Neutrophil (primary cell): ENCODE measurements at regions not wholly inside any gene's neighbourhood (a gene's known extent, or its start where the extent isn't known, plus 50 kb on each side); places are given as distances from the start of the nearest gene placed in this dataset.

Experiments used
- H3K27ac ChIP-seq: fragments of 200-600 bp; sonication (generic); 2 replicates; pipeline ENCODE4 v1.5.1; 2016; ENCODE audit warnings: mild to moderate bottlenecking, moderate library complexity
- H3K27me3 ChIP-seq: fragments of 200-600 bp; sonication (generic); 2 replicates; pipeline ENCODE4 v1.6.0; 2016; ENCODE audit warnings: mild to moderate bottlenecking
- H3K36me3 ChIP-seq: fragments of 200-600 bp; sonication (generic); 2 replicates; pipeline ENCODE4 v1.5.1; 2017
- H3K4me1 ChIP-seq, 2 experiments: fragments of 200-600 bp in 1 of 2; sonication (generic) in 1 of 2; 1 replicate in 1 of 2; 2 replicates in 1 of 2; pipeline versions ENCODE4 v1.5.1 to v1.6.1; 2013 to 2016; ENCODE audit warnings: low read depth in 1 of 2, low read length in 1 of 2, mild to moderate bottlenecking in 1 of 2, moderate library complexity in 1 of 2; ENCODE audit not compliant: control insufficient read depth in 1 of 2, insufficient read depth in 1 of 2
- H3K4me3 ChIP-seq, 2 experiments: fragments of 200-600 bp in 1 of 2; sonication (generic) in 1 of 2; 1 replicate in 1 of 2; 2 replicates in 1 of 2; pipeline ENCODE4 v1.5.1; 2013 to 2016; ENCODE audit warnings: low read depth in 1 of 2, low read length in 1 of 2, mild to moderate bottlenecking in 1 of 2, moderate library complexity in 1 of 2
- H3K9me3 ChIP-seq: fragments of 200-600 bp; sonication (generic); 2 replicates; pipeline ENCODE4 v1.5.1; 2016
- TF ChIP-seq, protein P1 (sequence below): fragments of 200-600 bp; sonication (generic); IDR thresholded peaks from 2 replicates; pipeline ENCODE4 v1.5.1; 2016; ENCODE audit warnings: antibody characterized with exemption

DNA sequence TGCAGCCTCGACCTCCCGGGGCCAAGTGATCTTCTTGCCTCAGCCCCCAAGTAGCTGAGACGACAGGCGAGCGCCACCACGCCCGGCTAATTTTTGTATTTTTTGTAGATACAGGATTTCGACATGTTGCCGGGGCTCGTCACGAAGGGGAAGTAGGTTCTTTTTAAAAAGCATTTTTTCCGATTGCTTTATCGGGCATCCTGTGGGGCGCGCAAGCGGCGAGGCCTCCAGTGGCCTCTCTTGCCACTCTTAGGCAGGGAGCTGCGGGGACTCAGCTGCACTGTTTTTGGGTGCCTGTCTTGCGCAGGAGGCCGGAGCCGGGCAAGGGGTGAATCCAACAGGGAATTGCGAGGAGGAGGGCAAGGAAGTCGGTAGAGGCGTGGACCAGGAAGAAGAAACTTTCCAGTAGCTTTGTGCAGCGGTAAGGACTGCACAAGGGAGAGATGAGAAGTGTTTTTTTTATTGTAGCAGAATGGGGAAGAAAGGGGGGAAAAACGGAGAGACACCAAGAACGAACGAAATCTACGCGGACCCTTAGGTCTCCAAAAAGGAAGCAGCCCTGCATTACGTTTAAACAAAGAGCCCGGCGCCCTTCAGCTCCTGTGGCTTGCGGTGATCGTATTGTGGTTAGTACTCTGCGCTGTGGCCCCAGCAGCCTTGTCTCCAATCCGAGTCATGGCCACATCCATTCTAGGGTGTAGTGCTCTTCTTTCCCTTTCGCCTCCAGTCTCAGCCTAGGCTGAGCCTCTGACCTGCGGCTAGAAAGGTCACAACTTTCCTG is 164.8 kb downstream of the PPIAL4G start:
- H3K4me3 ChIP-seq: peak overlapping the region; percentile 55 to 57
- peaks cover 67% of the 10 kb centered on the region for H3K27me3 ChIP-seq
- TF ChIP-seq, protein P1, sequence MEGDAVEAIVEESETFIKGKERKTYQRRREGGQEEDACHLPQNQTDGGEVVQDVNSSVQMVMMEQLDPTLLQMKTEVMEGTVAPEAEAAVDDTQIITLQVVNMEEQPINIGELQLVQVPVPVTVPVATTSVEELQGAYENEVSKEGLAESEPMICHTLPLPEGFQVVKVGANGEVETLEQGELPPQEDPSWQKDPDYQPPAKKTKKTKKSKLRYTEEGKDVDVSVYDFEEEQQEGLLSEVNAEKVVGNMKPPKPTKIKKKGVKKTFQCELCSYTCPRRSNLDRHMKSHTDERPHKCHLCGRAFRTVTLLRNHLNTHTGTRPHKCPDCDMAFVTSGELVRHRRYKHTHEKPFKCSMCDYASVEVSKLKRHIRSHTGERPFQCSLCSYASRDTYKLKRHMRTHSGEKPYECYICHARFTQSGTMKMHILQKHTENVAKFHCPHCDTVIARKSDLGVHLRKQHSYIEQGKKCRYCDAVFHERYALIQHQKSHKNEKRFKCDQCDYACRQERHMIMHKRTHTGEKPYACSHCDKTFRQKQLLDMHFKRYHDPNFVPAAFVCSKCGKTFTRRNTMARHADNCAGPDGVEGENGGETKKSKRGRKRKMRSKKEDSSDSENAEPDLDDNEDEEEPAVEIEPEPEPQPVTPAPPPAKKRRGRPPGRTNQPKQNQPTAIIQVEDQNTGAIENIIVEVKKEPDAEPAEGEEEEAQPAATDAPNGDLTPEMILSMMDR: no peak
- H3K27ac ChIP-seq: peak overlapping the region; percentile 31
- H3K9me3 ChIP-seq: no peaks in the 10 kb centered on the region
- H3K4me1 ChIP-seq: peaks cover 14 to 21% of the 10 kb centered on the region in 2 experiments
- no peaks in the 10 kb centered on the region for H3K36me3 ChIP-seq

DNA sequence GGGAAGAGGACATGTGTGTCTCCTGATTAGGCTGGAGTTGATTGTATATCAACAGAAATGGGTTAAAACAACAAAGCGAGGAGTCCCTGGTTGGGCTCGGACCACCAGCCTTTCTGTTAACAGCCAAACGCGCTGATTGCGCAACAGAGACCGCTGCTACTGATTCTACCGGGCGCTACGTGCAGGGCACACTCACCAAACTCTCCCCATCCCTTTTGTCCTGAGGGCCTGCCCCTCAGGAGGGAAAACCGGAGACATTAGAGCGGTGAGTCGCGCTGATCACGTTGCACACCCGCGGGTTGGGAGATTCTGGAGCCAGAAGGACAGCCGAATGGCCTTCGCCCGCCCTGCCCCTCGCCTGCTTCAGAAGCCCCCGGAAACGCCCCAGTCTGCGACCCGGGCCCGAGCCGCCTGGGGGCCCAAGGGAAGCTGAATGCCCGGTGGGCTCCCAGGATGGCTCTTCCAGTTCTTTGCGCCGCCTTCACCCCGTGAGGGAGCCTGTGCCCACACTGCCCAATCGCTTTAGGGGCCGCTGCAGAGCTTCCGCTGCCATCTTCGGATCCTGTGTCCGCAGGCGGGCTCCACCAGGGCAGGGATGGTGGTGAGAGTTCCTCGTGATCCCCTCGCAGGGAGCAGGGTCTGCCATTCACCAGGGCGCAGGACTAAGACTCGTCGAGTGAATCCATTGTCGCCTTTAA is 165.4 kb upstream of the NBPF11 start:
- TF ChIP-seq, protein P1: no peak
- Histone ChIP-seq H3K27ac (no peak overlapping the region), H3K4me3 (peak overlapping the region; percentile 55 to 57), H3K4me1 (peaks cover 14 to 21% of the 10 kb centered on the region in 2 experiments), H3K36me3 (no peaks in the 10 kb centered on the region), H3K27me3 (peaks cover 68% of the 10 kb centered on the region), H3K9me3 (no peaks in the 10 kb centered on the region)

DNA sequence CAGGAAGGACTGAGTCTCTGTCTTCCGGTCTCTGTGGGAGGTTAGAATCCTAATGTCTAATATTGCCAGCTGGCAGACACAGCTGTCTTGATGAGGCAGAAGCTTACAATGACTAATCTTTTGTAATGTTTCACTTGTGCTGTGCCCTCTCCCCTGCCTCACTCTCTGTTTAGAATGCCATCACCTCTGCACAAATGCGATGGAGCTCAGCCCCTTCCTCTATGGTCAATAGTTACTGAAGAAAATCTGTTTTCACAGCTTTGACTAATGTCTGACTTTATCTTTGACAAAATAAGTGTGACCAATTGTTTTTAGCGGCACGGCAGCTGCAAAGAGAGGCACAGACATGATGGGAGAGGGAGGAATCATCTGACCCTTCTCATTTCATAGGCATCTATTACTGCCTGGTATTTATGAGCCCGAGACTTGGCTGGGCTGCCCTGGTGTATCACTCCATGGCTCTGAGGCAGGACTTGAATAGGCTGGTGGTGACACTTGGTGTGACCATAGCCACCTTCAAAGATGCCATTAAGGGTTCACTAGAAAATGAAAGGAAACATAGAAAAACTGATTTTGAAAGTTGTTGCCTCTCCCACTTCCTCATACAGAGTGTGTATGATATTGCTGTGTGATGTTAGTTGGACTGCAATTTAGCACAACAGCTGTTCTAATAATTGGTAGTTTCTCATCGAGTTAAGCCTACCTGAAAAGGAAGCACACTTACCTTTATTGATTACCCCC is 163.2 kb upstream of the NBPF11 start:
- peaks cover 68% of the 10 kb centered on the region for H3K27me3 ChIP-seq
- H3K27ac ChIP-seq: no peak overlapping the region
- H3K4me3 ChIP-seq: no peak overlapping the region
- no peaks in the 10 kb centered on the region for H3K36me3 ChIP-seq
- peaks cover 14 to 21% of the 10 kb centered on the region in 2 experiments for H3K4me1 ChIP-seq
- TF ChIP-seq, protein P1: no peak
- H3K9me3 ChIP-seq: no peaks in the 10 kb centered on the region

DNA sequence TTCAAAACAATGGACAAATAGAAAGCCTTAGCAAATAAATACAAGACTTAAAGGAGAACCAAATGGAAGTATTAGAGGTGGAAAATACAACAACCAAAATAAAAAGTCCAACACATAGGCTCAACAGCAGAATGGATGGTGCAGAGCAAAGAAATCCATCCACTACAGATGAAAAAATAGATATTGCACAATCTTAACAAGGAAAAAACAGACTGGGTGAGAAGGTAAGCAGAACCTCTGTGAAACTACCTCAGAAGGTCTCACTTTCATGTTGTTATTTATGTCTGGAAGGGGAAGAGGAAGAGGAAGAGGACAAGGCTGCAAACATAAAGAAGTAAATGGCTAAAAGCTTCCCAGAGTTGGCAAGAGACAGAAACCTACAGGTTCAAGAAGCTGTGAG is 158.7 kb upstream of the NBPF11 start:
- TF ChIP-seq, protein P1: no peak
- H3K27me3 ChIP-seq: peaks cover 71% of the 10 kb centered on the region
- no peaks in the 10 kb centered on the region for H3K9me3 ChIP-seq
- H3K27ac ChIP-seq: no peak overlapping the region
- H3K4me3 ChIP-seq: no peak overlapping the region
- peaks cover 8 to 11% of the 10 kb centered on the region in 2 experiments for H3K4me1 ChIP-seq
- no peaks in the 10 kb centered on the region for H3K36me3 ChIP-seq

DNA sequence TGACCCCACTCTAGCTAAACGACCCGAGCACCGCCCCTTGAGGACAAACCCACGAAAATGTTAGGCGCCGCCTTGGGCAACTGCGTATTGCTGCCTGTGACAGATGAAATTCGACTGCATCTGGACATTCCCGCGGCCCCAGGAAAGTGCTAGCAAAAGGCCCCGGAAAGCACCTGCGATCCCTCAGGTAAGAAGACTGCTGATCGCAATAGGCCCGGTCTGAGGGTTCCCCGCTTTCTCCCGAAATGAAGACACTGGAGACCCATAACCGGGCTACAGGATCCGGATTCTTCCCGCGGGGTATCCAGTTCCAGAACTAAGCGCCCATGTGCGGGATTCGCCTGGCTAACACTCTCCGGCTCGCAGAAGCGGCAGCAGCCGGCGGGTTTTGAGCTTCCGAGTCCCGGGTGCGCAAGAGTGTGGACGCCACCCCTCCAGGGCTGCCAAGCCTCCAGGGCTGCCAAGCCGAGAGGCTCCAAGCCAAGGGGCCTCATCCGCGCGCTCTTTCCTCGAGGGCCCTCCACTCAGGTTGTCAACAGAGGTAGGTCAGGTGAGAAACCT is 157.9 kb upstream of the NBPF11 start:
- TF ChIP-seq, protein P1: no peak
- Histone ChIP-seq H3K9me3 (no peaks in the 10 kb centered on the region), H3K27me3 (peaks cover 79% of the 10 kb centered on the region), H3K4me3 (no peak overlapping the region), H3K36me3 (no peaks in the 10 kb centered on the region), H3K27ac (no peak overlapping the region), H3K4me1 (peaks cover 8% of the 10 kb centered on the region in 2 experiments)
